CD4-positive, alpha-beta T cell (primary cell): ENCODE measurements at regions not wholly inside any gene's neighbourhood (a gene's known extent, or its start where the extent isn't known, plus 50 kb on each side); places are given as distances from the start of the nearest gene placed in this dataset.

Experiments used
- ATAC-seq: fragments of 200-7000 bp; cut with Tn5 transposase; one replicate; pipeline ENCODE4 v1.10.0; 2022; ENCODE audit warnings: mild to moderate bottlenecking; ENCODE audit not compliant: poor library complexity
- CTCF ChIA-PET: fragments of 350-600 bp; sonication (Branson Sonifier 250); formaldehyde crosslinking; loops from one replicate; lab custom pipeline; 2021; ENCODE audit warnings: antibody characterized with exemption, inconsistent platforms; lab: Charles Lee
- POLR2A ChIA-PET: fragments of 350-600 bp; sonication (Branson Sonifier 250); formaldehyde crosslinking; loops from one replicate; lab custom pipeline; 2021; ENCODE audit warnings: antibody characterized with exemption, inconsistent platforms; lab: Charles Lee
- DNase-seq, 14 experiments: peaks; one replicate each; pipeline ENCODE4 v3.0.0-alpha.2; 2013 to 2020; ENCODE audit warnings: mixed read lengths in 2 of 14
- H3K27ac ChIP-seq, 2 donors: one replicate each; pipeline versions ENCODE4 v1.5.1 to v1.7.0; 2013; ENCODE audit warnings: low read length in 2 of 2, low read depth in 1 of 2, mild to moderate bottlenecking in 1 of 2
- H3K27me3 ChIP-seq, 2 experiments: 1 replicate in 1 of 2; 2 replicates in 1 of 2; pipeline versions ENCODE4 v1.6.1 to v1.7.0; 2013; ENCODE audit warnings: low read length in 2 of 2, control low read depth in 1 of 2, mild to moderate bottlenecking in 1 of 2, moderate library complexity in 1 of 2; ENCODE audit not compliant: insufficient read depth in 2 of 2, control insufficient read depth in 1 of 2
- H3K36me3 ChIP-seq: one replicate; pipeline ENCODE4 v1.6.1; 2013; ENCODE audit warnings: low read length, control low read depth; ENCODE audit not compliant: insufficient read depth
- H3K4me1 ChIP-seq: one replicate; pipeline ENCODE4 v1.6.1; 2013; ENCODE audit warnings: low read length, control low read depth; ENCODE audit not compliant: insufficient read depth
- H3K4me3 ChIP-seq: one replicate; pipeline ENCODE4 v1.5.1; 2013; ENCODE audit warnings: mild to moderate bottlenecking, low read length, moderate library complexity
- H3K9me3 ChIP-seq, 2 experiments: 1 replicate in 1 of 2; 2 replicates in 1 of 2; pipeline versions ENCODE4 v1.6.1 to v1.7.0; 2013; ENCODE audit warnings: low read length in 2 of 2, mild to moderate bottlenecking in 2 of 2, control low read depth in 1 of 2, moderate library complexity in 1 of 2; ENCODE audit not compliant: control insufficient read depth in 1 of 2, insufficient read depth in 1 of 2
- H3K27ac Mint-ChIP-seq: one replicate; pipeline ENCODE4 v1.8.0; 2020; ENCODE audit warnings: mixed read lengths
- H3K27me3 Mint-ChIP-seq: one replicate; pipeline ENCODE4 v1.8.0; 2021; ENCODE audit warnings: mixed read lengths
- H3K36me3 Mint-ChIP-seq: one replicate; pipeline ENCODE4 v1.8.0; 2021; ENCODE audit warnings: low read depth, mixed read lengths
- H3K4me1 Mint-ChIP-seq: one replicate; pipeline ENCODE4 v1.8.0; 2021; ENCODE audit warnings: low read depth, mixed read lengths
- H3K4me3 Mint-ChIP-seq: one replicate; pipeline ENCODE4 v1.8.0; 2020; ENCODE audit warnings: mild to moderate bottlenecking, mixed read lengths
- H3K9me3 Mint-ChIP-seq: one replicate; pipeline ENCODE4 v1.8.0; 2020; ENCODE audit warnings: mixed read lengths
- CTCF ChIP-seq: fragments of 200-600 bp; IDR thresholded peaks from one replicate; pipeline ENCODE4 v1.8.0; 2022; ENCODE audit warnings: antibody characterized with exemption, mild to moderate bottlenecking
- intact Hi-C, 2 experiments: fragments of 100-400 bp; cut with DNase I in 1 of 2; cut with micrococcal nuclease in 1 of 2; formaldehyde crosslinking; loops; one replicate each; pipeline versions ENCODE4 v1.15.1 to v1.9.0; 2023 to 2025; cut with DNase I, micrococcal nuclease

DNA sequence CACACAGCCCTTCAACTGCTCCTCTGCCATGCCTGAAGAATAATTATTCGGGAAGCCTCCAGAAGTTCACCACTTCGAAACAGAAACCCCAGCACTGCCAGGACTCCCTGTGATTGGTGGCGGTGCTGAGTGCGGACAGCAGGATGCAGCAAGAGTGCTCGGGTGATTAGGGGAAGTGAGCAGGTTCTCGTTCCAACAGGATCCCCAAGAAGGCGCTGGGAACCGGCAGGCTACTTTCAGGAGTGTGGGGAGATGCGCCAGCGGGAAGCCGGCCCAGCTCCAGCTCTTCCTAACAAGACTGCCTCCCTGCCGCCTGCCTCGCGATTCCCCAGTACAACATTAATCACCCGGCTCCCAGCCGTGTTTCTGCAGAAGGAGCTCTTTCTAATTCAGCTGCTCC, 630.2 kb downstream of the BRD1 start:
- Mint-ChIP-seq H3K27ac (no peak overlapping the region), H3K36me3 (no peaks in the 10 kb centered on the region), H3K4me3 (no peak overlapping the region), H3K4me1 (no peaks in the 10 kb centered on the region), H3K27me3 (peaks cover 4% of the 10 kb centered on the region), H3K9me3 (no peaks in the 10 kb centered on the region)
- no peak for TF ChIP-seq CTCF
- Histone ChIP-seq H3K9me3 (peaks cover 0 to 1% of the 10 kb centered on the region in 2 experiments), H3K27ac (no peak overlapping the region), H3K4me1 (no peaks in the 10 kb centered on the region), H3K36me3 (no peaks in the 10 kb centered on the region), H3K27me3 (peaks cover 0 to 7% of the 10 kb centered on the region in 2 experiments), H3K4me3 (no peak overlapping the region)
- ChIA-PET CTCF (no interaction called here), POLR2A (no interaction called here)
- no peak for ATAC-seq
- intact Hi-C loops: no loop called here
- peak in 1 of 14 experiments; percentile 11 for DNase-seq

- TF ChIP-seq CTCF: no peak
- POLR2A ChIA-PET: no interaction called here
- intact Hi-C loops: no loop called here
- Mint-ChIP-seq H3K36me3 (no peaks in the 10 kb centered on the region), H3K4me1 (no peaks in the 10 kb centered on the region), H3K4me3 (no peak overlapping the region), H3K27ac (no peak overlapping the region), H3K9me3 (no peaks in the 10 kb centered on the region), H3K27me3 (peaks cover 4% of the 10 kb centered on the region)
- peaks cover 0 to 7% of the 10 kb centered on the region in 2 experiments for H3K27me3 ChIP-seq
- H3K36me3 ChIP-seq: no peaks in the 10 kb centered on the region
- no peak for ATAC-seq
- CTCF ChIA-PET: no interaction called here
- DNase-seq: no peak
- no peak overlapping the region for H3K4me3 ChIP-seq
- H3K4me1 ChIP-seq: no peaks in the 10 kb centered on the region
- H3K9me3 ChIP-seq: peaks cover 0 to 4% of the 10 kb centered on the region in 2 experiments
- no peak overlapping the region for H3K27ac ChIP-seq
Observed at GRCh38 chr22:49196046-49196511, 631.6 kb downstream of the BRD1 start.

GRCh38 chr22:49195636-49196035, 632.0 kb downstream of the BRD1 start:
- no peak overlapping the region for H3K27ac ChIP-seq
- no peak overlapping the region for H3K4me3 ChIP-seq
- H3K27me3 ChIP-seq: peaks cover 0 to 7% of the 10 kb centered on the region in 2 experiments
- no peak for TF ChIP-seq CTCF
- no peak for DNase-seq
- ChIA-PET POLR2A (no interaction called here), CTCF (no interaction called here)
- ATAC-seq: no peak
- H3K4me1 Mint-ChIP-seq: no peaks in the 10 kb centered on the region
- intact Hi-C loops: no loop called here
- no peak overlapping the region for H3K4me3 Mint-ChIP-seq
- H3K27ac Mint-ChIP-seq: no peak overlapping the region
- peaks cover 4% of the 10 kb centered on the region for H3K27me3 Mint-ChIP-seq
- H3K9me3 ChIP-seq: peaks cover 0 to 4% of the 10 kb centered on the region in 2 experiments
- no peaks in the 10 kb centered on the region for H3K9me3 Mint-ChIP-seq
- H3K36me3 Mint-ChIP-seq: no peaks in the 10 kb centered on the region
- H3K4me1 ChIP-seq: no peaks in the 10 kb centered on the region
- no peaks in the 10 kb centered on the region for H3K36me3 ChIP-seq
